ENCODE measurements at regions not wholly inside any gene's neighbourhood (a gene's known extent, or its start where the extent isn't known, plus 50 kb on each side); places are given as distances from the start of the nearest gene placed in this dataset.

- H3K4me3 ChIP-seq (ENCODE audit: low read depth, low read length) = no peak overlapping the region
- DNase-seq (ENCODE audit: low read depth) = no peak
- TF ChIP-seq CTCF (conservative IDR thresholded peaks at IDR 0.05; ENCODE audit: low read depth, low read length) = peak; percentile 22
Measured at GRCh38 chr21:24594082-24594481, 1013.2 kb downstream of the MRPL39 start.

DNA sequence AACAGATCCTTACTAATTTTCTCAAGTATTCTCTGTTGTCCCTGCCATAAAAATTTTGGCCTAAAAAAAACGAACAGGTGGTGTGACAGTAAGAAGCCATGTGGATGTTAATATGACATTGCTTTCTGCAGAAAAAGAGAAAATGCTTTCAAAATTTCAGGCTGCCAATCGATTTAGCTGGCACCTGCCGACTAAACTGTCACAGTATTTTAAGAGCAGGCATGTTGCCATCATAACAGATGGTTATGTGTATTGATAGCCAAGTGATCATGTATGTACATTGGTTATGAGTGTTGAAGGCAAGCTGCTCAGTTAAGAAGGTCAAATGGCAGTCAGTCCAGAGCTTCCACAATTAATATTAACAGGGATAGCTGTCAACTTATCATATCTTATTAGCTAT, 1017.0 kb downstream of the MRPL39 start:
- no peak for TF ChIP-seq CTCF (conservative IDR thresholded peaks at IDR 0.05; ENCODE audit: low read depth, low read length)
- H3K4me3 ChIP-seq (ENCODE audit: low read depth, low read length) = no peak overlapping the region
- no peak for DNase-seq (ENCODE audit: low read depth)

GRCh38 chr21:24583473-24583872, 1023.8 kb downstream of the MRPL39 start:
- DNase-seq (ENCODE audit: low read depth) = no peak
- no peak overlapping the region for H3K4me3 ChIP-seq (ENCODE audit: low read depth, low read length)
- TF ChIP-seq CTCF (conservative IDR thresholded peaks at IDR 0.05; ENCODE audit: low read depth, low read length) = no peak

DNA sequence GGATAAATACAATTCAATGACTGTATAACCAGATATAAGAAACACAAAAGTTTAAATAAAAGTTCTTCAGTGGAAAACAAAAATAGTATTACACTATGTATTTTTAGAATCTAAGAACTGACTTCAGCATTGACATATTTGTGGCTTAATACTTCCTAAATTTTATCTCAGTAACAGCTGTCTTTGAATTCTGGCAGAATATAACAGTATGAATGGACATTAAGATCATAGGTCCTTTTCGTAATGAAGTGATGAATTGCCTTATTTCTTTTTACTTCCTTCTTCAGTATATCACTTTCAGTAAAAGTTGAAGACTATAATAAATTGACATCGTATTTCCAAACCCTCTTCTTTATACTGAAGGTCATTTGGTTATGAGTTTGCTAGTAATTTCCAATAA, 1030.0 kb downstream of the MRPL39 start:
- TF ChIP-seq CTCF (conservative IDR thresholded peaks at IDR 0.05; ENCODE audit: low read depth, low read length) = no peak

GRCh38 chr21:24561291-24561690, 1046.0 kb downstream of the MRPL39 start:
- no peak overlapping the region for H3K4me3 ChIP-seq (ENCODE audit: low read depth, low read length)
- no peak for DNase-seq (ENCODE audit: low read depth)
- no peak for TF ChIP-seq CTCF (conservative IDR thresholded peaks at IDR 0.05; ENCODE audit: low read depth, low read length)

More for the DNA sequence above, 1030.0 kb downstream of the MRPL39 start:
- H3K4me3 ChIP-seq (ENCODE audit: low read depth, low read length) = no peak overlapping the region
- DNase-seq (ENCODE audit: low read depth) = no peak

DNA sequence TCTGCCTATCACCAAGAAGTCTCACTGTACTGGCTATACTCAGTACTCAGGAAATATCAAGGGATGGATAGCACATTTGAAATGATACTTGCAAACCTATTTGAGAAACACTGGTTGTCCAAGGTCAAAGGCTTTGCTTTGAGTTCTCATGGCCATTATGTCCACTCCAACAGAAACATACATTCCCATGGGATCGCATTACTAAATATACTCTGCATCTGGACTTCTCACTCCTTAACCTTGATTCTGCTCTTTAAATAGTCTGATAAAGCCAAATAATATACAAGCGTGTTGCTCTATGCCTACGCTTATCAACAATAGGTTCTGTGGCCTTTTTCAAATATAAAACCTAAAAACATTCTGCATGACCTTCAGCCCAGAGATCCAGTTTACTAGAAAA, 1054.8 kb downstream of the MRPL39 start:
- no peak overlapping the region for H3K4me3 ChIP-seq (ENCODE audit: low read depth, low read length)
- no peak for DNase-seq (ENCODE audit: low read depth)
- TF ChIP-seq CTCF (conservative IDR thresholded peaks at IDR 0.05; ENCODE audit: low read depth, low read length) = no peak

- peak; percentile 23 for DNase-seq (ENCODE audit: low read depth)
- H3K4me3 ChIP-seq (ENCODE audit: low read depth, low read length) = no peak overlapping the region
- TF ChIP-seq CTCF (conservative IDR thresholded peaks at IDR 0.05; ENCODE audit: low read depth, low read length) = no peak
Measured at GRCh38 chr21:24545807-24546361, 1061.4 kb downstream of the MRPL39 start.
